ENCODE measurements at regions not wholly inside any gene's neighbourhood (a gene's known extent, or its start where the extent isn't known, plus 50 kb on each side); places are given as distances from the start of the nearest gene placed in this dataset.

- DNase-seq, result no peak
These were observed 1518.4 kb downstream of the UQCRFS1 start for GRCh38 chr19:27694361-27695055.

DNA sequence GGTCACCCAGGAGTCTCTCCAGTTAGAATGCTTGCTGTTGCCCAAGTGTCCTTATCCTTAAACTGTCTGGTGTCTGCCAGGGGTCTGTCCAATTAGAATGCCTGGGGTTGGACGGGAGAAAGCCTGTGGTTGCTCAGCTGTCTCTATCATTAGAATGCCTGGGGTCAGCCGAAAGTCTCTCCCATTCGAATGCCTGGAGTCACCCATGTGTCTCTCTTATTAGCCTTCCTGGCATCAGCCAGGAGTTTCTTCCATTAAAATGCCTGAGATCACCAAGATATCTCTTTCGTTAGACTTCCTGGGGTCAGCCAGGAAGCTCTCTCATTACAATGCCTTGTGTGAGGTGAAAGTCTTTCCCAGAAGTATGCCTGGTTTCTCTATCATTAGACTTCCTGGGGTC, 1521.0 kb downstream of the UQCRFS1 start:
- no peak for DNase-seq

DNA sequence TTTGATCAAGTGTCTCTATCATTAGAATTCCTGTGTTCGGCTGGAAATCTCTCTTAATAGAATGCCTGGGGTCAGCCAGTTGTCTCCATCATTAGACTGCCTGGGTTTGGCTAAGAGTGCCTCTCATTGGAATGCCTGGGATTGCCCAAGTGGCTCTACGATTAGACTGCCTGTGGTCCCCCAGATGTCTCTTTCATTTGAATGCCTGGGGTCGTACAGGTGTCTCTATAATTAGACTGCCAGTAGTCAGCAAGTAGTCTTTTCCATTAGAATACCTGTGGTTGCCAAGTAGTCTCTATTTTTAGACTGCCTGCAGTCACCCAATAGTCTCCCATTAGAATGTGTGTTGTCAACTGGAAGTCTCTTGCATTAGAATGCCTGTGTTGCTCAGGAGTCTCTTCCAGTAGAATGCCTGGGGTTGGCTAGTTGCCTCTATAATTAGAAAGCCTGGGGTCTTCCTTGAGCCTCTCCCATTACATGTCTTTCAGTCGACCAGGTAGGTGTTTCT, 1523.2 kb downstream of the UQCRFS1 start:
- no peak for DNase-seq

- DNase-seq, result no peak
These were observed 1528.7 kb downstream of the UQCRFS1 start for GRCh38 chr19:27684293-27684692.

- no peak for DNase-seq
These were observed 1531.0 kb downstream of the UQCRFS1 start for GRCh38 chr19:27681972-27682371.

DNA sequence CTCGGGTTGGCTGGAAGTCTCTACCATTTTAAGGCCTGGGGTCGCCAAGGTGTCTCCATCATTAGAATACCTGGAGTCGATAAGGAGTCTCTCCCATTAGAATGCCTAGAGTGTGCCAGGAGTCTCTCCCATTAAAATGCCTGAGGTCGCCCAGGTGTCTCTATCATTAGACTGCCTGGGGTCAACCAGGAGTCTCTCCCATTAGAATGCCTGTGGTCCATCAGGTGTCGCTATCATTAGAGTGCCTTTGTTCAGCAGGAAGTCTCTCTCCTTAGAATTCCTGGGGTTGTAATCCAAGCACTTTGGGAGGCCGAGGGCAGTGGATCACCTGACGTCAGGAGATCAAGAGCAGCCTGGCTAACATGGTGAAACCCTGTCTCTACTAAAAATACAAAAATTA, 1533.0 kb downstream of the UQCRFS1 start:
- no peak for DNase-seq

- DNase-seq, result no peak
These were observed 1533.6 kb downstream of the UQCRFS1 start for GRCh38 chr19:27679399-27679798.

- DNase-seq, result no peak
These were observed 1536.1 kb downstream of the UQCRFS1 start for GRCh38 chr19:27676877-27677276.

- DNase-seq, result no peak
These were observed 1536.6 kb downstream of the UQCRFS1 start for GRCh38 chr19:27676334-27676733.

DNA sequence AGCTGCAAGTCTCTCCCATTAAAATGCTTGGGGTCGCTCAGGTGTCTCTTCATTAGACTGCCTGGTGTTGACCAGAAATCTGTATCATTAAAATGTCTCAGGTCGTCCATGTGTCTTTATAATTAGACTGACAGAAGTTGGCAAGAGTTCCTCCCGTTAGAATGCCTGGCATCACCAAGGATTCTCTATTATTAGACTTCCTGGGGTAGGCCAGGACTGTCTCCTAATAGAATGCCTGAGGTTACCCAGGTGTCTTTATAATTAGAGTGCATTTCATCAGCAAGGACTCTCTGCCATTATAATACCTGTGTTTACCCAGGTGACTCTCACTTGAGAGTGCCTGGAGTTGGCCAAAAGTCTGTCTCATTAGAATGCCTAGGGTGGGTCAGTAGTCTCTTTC, 1537.2 kb downstream of the UQCRFS1 start:
- no peak for DNase-seq

DNA sequence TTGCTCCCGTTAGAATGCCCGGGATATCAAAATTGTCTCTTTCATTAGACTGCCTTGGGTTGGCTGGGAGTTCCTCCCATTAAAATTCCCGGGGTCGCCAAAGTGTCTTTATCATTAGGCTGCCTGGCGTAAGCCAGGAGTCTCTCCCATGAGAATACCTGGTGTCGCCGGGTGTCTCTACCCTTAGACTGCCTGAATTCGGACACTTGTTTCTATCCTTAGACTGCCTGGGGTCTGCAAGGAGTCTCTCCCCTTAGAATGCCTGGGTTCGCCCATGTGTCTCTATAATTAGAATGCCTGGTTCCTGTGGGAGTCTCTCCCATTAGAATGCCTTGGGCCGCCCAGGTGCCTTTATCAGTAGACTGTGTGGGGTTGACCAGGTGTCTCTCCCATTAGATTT, 1538.2 kb downstream of the UQCRFS1 start:
- no peak for DNase-seq

- no peak for DNase-seq
These were observed 1539.0 kb downstream of the UQCRFS1 start for GRCh38 chr19:27673986-27674385.

- DNase-seq, result no peak
These were observed 1540.5 kb downstream of the UQCRFS1 start for GRCh38 chr19:27672309-27673047.

GRCh38 chr19:27671876-27672275, 1541.1 kb downstream of the UQCRFS1 start:
- DNase-seq, result no peak

DNA sequence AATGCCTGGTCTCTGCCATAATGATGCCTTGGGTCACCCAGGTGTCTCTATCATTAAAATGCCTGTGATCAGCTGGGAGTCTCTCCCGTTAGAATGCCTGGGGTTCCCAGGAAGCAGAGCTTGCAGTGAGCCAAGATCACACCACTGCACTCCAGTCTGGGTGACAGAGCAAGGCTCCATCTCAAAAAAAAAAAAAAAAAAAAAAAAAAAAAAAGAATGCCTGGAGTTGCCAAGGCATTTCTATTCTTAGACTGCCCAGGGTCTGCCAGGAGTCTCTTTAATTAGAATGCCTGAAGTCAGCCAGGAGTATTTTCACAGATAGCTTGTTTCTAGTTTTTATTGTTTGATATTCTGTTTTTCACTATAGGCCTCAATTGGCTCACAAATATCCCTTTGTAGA, 1552.5 kb downstream of the UQCRFS1 start:
- no peak for DNase-seq

DNA sequence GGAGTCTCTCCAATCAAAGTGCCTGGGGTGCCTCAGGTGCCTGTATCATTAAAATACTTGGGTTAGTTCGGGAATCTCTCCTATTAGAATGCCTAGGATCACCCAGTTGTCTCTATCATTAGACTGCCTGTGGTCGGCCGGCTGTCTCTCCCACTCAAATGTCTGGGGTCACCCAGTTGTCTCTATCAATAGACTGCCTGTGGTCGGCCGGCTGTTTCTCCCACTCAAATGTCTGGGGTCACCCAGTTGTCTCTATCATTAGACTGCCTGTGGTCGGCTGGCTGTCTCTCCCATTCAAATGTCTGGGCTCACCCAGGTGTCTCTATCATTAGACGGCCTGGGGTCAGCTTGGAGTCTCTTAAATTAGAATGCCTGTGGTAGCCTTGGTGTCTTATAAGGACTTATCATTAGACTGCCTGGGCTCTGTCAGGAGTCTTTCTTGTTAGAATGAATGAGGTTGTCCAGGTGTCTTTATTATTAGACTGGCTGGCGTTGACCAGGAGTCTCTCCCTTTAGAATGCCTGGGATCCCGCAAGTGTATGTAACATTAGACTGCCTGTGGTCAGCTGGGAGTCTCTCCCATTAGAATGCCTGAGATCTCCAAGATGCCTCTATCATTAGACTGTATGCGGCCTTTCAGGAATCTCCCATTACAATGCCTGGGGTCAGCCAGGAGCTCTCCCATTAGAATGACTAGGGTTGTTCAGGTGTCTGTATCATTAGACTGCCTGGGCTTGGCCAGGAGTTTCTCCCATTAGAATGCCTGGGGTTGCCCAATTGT, 1555.5 kb downstream of the UQCRFS1 start:
- DNase-seq, result no peak

- DNase-seq, result no peak
These were observed 1558.5 kb downstream of the UQCRFS1 start for GRCh38 chr19:27654266-27654990.

- DNase-seq, result no peak
These were observed 1560.2 kb downstream of the UQCRFS1 start for GRCh38 chr19:27652796-27653195.

GRCh38 chr19:27652281-27652680, 1560.7 kb downstream of the UQCRFS1 start:
- DNase-seq, result no peak

DNA sequence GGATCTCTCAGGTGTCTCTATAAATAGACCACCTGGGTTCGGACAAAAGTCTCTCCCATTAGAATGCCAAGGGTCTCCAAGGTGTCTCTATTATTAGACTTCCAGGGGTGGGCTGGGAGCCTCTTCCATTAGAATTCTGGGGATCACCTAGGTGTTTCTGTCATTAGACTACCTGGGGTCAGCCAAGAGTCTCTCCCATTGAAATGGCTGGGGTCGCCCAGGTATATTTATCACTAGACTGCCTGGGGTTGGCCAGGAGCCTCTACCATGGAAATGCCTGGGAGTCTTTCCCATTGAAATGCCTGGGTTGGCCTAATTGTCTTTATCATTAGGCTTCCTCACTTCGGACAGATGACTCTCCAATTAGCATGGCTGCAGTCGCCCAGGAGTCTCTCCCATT, 1565.5 kb downstream of the UQCRFS1 start:
- no peak for DNase-seq

DNA sequence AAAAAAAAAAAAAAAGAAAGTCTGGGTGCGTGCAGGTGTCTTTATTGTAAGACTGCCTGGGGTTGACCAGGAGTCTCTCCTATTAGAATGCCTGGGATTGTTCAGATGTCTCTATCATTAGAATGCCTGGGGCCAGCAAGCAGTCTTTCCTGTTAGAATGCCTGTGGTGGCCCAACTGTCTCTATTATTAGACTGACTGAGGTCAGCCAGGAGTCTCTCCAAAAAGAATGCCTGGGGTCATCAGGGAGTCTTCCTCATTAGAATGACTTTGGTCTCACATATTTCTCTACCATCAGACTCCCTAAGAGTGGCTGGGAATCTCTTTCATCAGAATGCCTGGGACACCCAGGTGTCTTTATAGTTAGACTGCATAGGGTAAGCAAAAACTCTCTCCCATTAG, 1577.5 kb downstream of the UQCRFS1 start:
- no peak for DNase-seq

GRCh38 chr19:27618006-27618405, 1594.9 kb downstream of the UQCRFS1 start:
- DNase-seq, result no peak

GRCh38 chr19:27580906-27581305, 1632.0 kb downstream of the UQCRFS1 start:
- DNase-seq, result no peak
